ENCODE measurements at regions not wholly inside any gene's neighbourhood (a gene's known extent, or its start where the extent isn't known, plus 50 kb on each side); places are given as distances from the start of the nearest gene placed in this dataset.

- H3K27ac Mint-ChIP-seq: no peak overlapping the region
- no peak overlapping the region for H3K4me3 ChIP-seq (ENCODE audit: low read length)
- H3K9me3 Mint-ChIP-seq: no peaks in the 10 kb centered on the region
- no peaks in the 10 kb centered on the region for H3K27me3 Mint-ChIP-seq (ENCODE audit: insufficient read depth)
- no peak overlapping the region for H3K9ac ChIP-seq (ENCODE audit: extremely low read depth, low read length, poor library complexity, severe bottlenecking)
- H3K4me3 Mint-ChIP-seq: no peak overlapping the region
- TF ChIP-seq, protein P1, sequence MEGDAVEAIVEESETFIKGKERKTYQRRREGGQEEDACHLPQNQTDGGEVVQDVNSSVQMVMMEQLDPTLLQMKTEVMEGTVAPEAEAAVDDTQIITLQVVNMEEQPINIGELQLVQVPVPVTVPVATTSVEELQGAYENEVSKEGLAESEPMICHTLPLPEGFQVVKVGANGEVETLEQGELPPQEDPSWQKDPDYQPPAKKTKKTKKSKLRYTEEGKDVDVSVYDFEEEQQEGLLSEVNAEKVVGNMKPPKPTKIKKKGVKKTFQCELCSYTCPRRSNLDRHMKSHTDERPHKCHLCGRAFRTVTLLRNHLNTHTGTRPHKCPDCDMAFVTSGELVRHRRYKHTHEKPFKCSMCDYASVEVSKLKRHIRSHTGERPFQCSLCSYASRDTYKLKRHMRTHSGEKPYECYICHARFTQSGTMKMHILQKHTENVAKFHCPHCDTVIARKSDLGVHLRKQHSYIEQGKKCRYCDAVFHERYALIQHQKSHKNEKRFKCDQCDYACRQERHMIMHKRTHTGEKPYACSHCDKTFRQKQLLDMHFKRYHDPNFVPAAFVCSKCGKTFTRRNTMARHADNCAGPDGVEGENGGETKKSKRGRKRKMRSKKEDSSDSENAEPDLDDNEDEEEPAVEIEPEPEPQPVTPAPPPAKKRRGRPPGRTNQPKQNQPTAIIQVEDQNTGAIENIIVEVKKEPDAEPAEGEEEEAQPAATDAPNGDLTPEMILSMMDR (conservative IDR thresholded peaks at IDR 0.05): no peak
- WGBS, 2 experiments (ENCODE audit: insufficient coverage in 1 of 2, insufficient read length in 1 of 2): 80 to 91% methylated on average over 1 of the region's 1 CpG
- no peaks in the 10 kb centered on the region for H3K36me3 ChIP-seq (ENCODE audit: control insufficient read depth, insufficient read depth, low read length)
- no peaks in the 10 kb centered on the region for H3K4me1 ChIP-seq (ENCODE audit: control insufficient read depth, insufficient read depth, low read length)
- H3K27ac ChIP-seq (ENCODE audit: low read depth, low read length): no peak overlapping the region
- no peak for DNase-seq
- no peaks in the 10 kb centered on the region for H3K9me3 ChIP-seq (ENCODE audit: control insufficient read depth, low read length)
- no peaks in the 10 kb centered on the region for H3K27me3 ChIP-seq (ENCODE audit: control insufficient read depth, insufficient read depth, low read length, poor library complexity, severe bottlenecking)
- H3K4me1 Mint-ChIP-seq: no peaks in the 10 kb centered on the region
- no peaks in the 10 kb centered on the region for H3K36me3 Mint-ChIP-seq (ENCODE audit: low read depth)
Measured at GRCh38 chr18:44079606-44080005, 601.1 kb upstream of the SETBP1 start.

DNA sequence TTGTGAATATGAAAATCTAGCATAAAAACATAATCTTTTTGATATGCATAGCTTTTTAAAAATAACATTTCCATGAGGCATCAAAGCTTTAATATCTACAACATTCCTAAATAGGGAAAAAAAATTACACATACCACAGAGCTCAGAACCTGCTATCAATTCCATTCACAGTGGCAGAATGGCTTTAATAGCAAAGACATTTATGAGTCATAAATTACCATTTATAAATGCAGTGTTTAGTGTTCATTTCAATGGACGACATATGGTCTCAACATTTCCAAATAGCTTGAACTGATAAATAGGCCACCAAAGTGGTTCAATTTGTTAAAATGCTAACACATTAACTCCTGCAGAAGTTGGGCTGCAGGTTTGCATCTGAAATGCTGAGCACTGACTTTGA lies 600.6 kb upstream of the SETBP1 start:
- no peak for DNase-seq
- Histone ChIP-seq H3K27ac (ENCODE audit: low read depth, low read length) (no peak overlapping the region), H3K36me3 (ENCODE audit: control insufficient read depth, insufficient read depth, low read length) (no peaks in the 10 kb centered on the region), H3K9ac (ENCODE audit: extremely low read depth, low read length, poor library complexity, severe bottlenecking) (no peak overlapping the region), H3K9me3 (ENCODE audit: control insufficient read depth, low read length) (no peaks in the 10 kb centered on the region), H3K4me1 (ENCODE audit: control insufficient read depth, insufficient read depth, low read length) (no peaks in the 10 kb centered on the region), H3K27me3 (ENCODE audit: control insufficient read depth, insufficient read depth, low read length, poor library complexity, severe bottlenecking) (no peaks in the 10 kb centered on the region), H3K4me3 (ENCODE audit: low read length) (no peak overlapping the region)
- no peaks in the 10 kb centered on the region for H3K27me3 Mint-ChIP-seq (ENCODE audit: insufficient read depth)
- H3K4me3 Mint-ChIP-seq: no peak overlapping the region
- TF ChIP-seq, protein P1 (conservative IDR thresholded peaks at IDR 0.05): no peak
- H3K4me1 Mint-ChIP-seq: no peaks in the 10 kb centered on the region
- H3K27ac Mint-ChIP-seq: no peak overlapping the region
- H3K36me3 Mint-ChIP-seq (ENCODE audit: low read depth): no peaks in the 10 kb centered on the region
- no peaks in the 10 kb centered on the region for H3K9me3 Mint-ChIP-seq
- WGBS, 2 experiments (ENCODE audit: insufficient coverage in 1 of 2, insufficient read length in 1 of 2): 80 to 84% methylated on average over 1 of the region's 1 CpG

DNA sequence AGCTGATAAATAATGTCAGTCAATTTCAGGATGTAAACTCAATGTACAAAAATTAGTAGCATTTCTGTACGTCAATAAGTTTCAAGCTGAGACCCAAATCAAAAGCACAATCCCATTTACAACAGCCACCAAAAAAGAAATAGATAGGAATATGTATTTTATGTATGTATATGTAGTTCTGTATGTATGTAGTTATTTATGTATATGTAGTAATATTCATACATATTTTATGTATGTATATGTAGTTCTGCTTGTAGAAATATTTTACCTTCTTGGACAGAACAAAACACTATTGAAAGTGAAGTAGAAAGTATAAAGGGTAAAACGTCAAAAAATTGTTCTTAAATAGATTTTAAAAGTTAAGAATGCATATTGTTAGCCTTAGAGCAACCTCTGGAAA lies 591.0 kb upstream of the SETBP1 start:
- no peak overlapping the region for H3K4me3 ChIP-seq (ENCODE audit: low read length)
- no peaks in the 10 kb centered on the region for H3K4me1 ChIP-seq (ENCODE audit: control insufficient read depth, insufficient read depth, low read length)
- Mint-ChIP-seq H3K9me3 (no peaks in the 10 kb centered on the region), H3K4me1 (no peaks in the 10 kb centered on the region), H3K27ac (no peak overlapping the region), H3K27me3 (ENCODE audit: insufficient read depth) (no peaks in the 10 kb centered on the region), H3K36me3 (ENCODE audit: low read depth) (no peaks in the 10 kb centered on the region), H3K4me3 (no peak overlapping the region)
- TF ChIP-seq, protein P1 (conservative IDR thresholded peaks at IDR 0.05): no peak
- H3K9ac ChIP-seq (ENCODE audit: extremely low read depth, low read length, poor library complexity, severe bottlenecking): no peak overlapping the region
- no peaks in the 10 kb centered on the region for H3K9me3 ChIP-seq (ENCODE audit: control insufficient read depth, low read length)
- H3K27ac ChIP-seq (ENCODE audit: low read depth, low read length): no peak overlapping the region
- DNase-seq: no peak
- H3K27me3 ChIP-seq (ENCODE audit: control insufficient read depth, insufficient read depth, low read length, poor library complexity, severe bottlenecking): no peaks in the 10 kb centered on the region
- WGBS, 2 experiments (ENCODE audit: insufficient coverage in 1 of 2, insufficient read length in 1 of 2): 68 to 92% methylated on average over 1 to 2 of the region's 2 CpGs
- H3K36me3 ChIP-seq (ENCODE audit: control insufficient read depth, insufficient read depth, low read length): no peaks in the 10 kb centered on the region

Measured in endodermal cell (in vitro differentiated cells).